HG03354 (cell line): ENCODE measurements at regions not wholly inside any gene's neighbourhood (a gene's known extent, or its start where the extent isn't known, plus 50 kb on each side); places are given as distances from the start of the nearest gene placed in this dataset.
"Not testable (repeated sequence)": the region's sequence is repeated elsewhere in the genome, so short reads cannot be mapped to it uniquely, and the experiment has no call there.

Experiments
- ATAC-seq: cut with Tn5 transposase; IDR thresholded peaks from one replicate; pipeline ENCODE4 v1.9.1; 2021; ENCODE audit warnings: mild to moderate bottlenecking; ENCODE audit not compliant: unreplicated experiment, poor library complexity, severe bottlenecking

DNA sequence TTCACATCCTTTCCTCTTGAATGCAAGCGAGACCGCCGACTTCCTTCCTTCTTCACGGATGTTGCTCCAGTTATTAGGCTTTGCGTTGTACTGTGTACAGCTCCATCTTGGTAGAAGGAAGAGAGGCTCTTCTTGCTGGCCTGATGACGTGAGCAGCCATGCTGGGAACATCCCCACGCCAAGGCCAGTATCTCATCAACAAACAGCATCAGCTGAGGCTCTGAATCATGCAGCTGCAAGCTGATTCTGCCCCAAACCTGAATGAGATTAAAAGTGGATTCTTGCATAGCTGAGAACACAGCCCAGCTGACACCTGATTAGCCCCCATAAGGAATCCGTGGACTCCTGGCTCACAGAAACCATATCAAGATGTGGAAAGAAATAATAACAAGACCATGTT is 809.6 kb downstream of the EFNB2 start:
- no peak for ATAC-seq

DNA sequence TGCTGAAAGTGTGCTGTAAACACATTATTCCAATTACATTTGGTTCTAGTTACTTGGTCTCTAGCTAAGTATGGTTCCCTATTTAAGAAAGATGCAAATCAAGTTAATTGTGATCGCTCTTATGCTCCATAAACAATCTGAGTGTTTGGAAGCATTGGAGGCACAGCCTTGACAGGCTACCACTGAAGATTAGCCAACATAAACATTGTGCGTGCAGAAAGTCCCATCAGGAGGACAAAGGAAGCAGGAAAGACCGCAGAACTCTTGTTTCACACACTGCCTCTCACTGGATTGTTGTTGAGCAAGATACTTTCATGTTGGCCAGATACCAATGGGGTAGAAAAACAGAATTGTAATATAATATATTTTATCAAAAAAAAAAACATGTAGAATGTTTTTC is 814.4 kb downstream of the EFNB2 start:
- no peak for ATAC-seq

DNA sequence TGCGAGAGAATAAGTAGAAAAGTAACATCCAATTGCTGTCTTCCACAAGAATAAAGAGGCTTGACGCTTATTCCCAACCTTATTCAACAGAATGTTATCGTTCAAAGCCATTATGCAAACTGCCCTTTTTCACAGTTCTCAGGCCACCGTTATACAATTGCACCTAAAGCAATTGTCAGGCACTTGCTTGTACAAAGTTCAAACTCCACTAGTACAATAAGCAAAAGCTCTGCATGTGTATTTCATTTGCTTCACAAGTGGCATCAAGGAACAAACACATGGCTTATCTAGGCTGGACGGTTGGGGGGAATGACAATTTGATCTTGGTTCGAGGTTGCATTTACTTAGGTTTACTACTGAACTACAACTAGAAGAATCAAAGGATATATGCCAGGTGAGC is 815.6 kb downstream of the EFNB2 start:
- ATAC-seq: no peak

DNA sequence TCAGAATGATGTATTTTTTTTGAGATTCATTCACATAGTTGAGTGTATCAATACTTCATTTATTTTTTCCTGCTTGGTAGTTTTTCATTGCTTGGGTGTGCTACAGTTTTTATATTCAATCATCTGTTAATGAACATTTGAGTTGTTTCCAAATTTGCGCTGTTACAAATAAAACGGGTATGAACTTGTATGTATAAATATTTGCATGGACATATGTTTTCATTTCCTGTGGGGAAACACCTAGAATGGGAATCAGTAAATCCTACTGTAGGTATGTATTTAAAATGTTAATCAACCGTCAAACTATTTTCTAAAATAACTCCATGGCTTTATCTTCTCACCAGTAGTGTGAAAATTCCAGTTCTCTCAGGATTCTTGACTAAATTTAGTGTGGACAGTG is 826.3 kb downstream of the EFNB2 start:
- ATAC-seq: no peak

DNA sequence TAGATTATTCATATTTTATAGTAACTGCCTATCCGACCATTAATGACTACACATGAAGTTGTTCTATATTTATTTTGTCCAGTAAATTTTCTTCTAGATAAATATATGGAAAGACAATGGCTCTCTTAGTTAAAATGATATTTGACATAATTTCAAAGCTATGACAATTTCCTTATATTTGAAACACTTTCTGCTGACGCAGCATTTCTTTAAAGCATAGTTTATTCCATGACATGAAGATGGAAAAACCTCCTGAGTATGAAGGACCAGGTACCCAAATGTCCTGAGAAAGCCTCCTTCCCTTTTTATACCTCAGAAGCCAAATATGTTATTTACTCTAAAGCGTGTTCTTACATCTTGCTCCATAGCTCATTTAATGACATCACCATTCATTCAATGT is 831.6 kb downstream of the EFNB2 start:
- no peak for ATAC-seq

DNA sequence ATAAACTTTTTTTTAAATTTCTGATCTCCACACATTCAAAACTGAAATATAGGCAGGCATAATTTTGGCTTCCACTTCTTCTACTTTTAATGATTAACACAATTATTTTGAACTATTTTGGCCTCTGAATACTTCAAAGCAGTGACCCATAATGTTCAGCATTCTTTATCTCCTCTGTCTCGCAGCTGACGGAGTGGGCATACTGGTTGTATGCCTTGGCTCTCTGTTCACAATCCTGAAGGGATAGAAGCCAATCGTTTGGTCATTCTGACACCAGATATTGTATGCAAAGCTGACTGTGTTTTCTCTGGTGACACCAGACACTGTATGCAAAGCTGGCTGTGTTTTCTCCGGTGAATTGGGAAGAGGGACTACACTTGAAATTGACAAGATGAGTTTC is 833.0 kb downstream of the EFNB2 start:
- ATAC-seq: no peak

DNA sequence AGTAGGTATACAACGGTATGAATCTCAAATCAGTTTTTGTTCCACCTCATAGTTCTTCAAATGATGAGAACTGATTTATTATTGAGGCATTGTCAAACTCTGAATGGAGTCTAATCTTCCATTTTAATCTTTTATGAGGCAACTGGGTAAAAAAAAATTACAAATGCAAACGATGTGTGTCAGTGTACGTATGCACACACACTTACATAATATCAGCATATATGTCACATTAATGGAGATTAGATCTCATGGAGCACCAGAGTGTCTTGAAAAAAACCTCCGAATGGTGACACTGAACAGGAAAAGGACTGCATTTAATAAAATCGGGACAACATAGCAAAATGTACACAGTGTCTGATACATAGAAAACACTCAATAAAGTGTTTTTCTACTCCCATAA is 842.7 kb downstream of the EFNB2 start:
- no peak for ATAC-seq

DNA sequence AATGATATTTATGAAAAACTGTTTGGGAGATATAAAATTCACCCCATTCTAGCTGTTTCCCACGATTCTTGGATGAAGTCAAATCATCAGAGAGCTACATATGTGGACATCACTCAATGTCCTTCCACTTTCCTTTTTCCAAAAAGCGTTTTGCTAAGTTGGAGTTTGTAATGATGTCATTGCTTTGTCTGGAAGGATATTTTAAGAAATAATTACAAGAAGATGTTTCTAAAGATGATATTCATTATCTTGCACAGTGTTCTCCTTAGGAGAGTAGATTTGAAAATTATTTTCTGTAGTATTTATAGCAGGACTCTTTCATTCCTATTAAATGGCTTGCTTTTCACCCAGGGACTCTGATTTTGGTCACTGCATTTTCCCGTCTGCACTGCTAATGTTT is 851.2 kb downstream of the EFNB2 start:
- ATAC-seq: no peak

DNA sequence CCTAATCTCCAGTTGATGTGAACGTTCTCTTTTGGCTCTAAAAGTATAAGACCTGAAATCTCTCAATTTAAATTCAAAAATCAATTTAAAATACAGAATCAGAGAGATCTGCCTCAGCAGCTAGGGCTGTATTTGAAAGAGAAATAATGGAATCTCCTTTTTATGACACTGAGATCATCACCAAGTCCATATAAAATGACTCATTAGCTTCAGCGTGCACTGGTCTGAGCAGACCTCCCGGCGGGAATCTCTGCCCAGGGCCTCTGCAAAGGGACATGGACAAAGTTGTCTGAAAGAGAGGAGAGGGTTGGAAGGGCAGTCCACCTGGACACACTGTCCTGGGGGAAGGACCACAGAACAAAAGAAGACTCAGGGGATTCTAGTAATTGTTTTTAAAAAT is 855.6 kb downstream of the EFNB2 start:
- ATAC-seq: no peak

DNA sequence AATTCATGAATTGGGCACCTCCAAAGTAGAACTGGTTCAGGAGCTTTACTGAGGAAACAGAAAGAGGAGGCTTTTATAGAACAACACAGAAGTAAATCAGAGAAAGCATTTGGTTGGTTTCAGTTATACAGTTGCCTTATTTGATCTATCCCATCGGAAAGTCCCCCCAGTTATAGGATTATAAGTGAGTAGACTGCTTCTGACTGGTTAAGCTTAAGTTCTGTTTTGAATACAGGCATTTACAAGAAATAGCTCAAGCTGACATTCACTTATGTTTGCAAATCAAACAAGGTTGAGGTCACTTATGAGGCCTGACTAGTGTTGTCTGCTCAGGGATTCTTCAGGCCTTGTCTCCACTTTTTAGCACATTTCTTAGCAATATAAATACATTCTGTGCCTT is 857.4 kb downstream of the EFNB2 start:
- no peak for ATAC-seq

DNA sequence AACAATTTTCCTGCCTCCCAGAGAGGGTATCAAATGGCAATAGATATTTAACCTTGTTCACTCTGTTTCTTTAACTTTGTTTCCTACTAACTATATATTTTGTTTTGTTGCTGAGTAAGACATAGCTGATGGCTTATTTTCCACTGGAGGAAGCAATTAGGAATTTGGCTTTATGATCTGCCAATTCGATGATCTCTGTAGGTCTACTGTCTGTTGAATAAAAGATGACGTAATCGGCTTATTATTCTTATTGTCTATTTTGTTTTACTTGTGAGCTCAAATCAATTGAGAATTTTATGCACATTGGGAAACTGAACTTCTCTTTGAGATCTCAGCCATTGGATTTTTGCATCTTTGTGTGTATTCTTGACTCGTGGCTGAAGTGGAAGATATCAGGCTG is 862.6 kb downstream of the EFNB2 start:
- no peak for ATAC-seq

DNA sequence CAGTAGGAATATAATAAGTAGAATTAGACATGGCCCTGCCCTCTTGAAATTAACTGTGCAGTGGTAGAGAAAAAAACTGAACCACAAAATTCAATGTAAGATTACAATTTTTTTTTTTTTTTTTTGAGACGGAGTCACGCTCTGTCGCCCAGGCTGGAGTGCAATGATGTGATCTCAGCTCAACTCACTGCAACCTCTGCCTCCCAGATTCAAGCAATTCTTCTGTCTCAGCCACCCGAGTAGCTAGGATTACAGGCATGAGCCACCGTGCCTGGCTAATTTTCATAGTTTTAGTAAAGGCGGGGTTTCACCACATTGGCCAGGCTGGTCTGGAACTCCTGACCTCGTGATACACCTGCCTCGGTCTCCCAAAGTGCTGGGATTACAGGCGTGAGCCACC is 864.3 kb downstream of the EFNB2 start:
- not testable (repeated sequence) for ATAC-seq

DNA sequence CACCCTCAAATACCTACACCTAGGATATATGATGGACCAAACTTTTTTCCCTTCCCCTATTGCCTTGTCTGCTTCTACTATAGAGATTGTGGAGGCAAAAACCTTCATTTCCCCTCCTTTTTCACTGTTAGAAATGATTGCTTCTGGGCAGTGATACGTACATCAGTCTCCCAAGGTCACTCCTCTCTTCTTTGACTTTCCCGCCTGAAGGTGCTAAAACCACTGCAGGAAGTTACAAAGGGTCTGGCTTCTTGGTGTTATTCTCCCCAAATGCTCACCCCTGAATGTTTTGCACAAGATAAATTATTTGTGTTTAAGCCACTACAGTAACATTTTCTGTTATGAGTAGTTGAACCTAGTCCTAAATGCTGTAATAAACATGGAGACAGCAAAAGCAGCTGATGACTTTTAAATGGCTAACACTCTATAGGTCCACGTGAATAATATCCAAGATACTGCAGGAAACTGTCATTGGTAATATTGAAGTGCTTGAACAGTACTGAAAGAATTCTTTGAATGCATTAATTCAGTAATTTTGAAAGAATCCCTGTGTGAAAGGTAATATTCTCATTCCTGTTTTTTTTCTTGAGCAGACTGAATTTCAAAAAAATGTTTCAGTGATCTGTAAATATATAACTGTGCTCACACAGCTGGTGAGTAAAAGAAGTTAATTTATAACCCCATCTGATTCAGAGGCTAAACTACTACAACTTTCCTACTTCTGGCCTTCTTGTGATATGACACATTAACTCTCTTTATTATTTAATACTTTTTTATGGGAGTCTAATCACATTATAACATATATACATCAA is 865.1 kb downstream of the EFNB2 start:
- ATAC-seq: no peak

DNA sequence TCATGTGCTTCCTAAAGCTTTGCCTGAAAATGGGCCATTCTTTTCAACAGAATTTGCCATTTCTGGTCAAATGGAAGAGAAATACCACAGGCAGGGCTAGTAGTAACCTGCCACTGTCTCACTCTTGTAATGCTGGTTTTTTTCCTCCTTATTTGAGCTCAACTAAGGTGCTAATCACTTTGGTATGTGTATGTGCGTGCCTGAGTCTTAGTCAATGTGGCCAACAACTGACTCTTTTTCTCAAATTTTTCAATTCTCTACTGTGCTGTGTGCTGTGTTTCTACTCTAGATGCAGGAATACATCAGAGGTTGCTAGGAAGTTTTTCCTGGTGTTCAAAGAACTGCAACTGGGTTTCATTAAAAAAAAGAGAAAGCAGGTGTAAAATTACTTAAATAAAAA is 870.2 kb downstream of the EFNB2 start:
- ATAC-seq: no peak

DNA sequence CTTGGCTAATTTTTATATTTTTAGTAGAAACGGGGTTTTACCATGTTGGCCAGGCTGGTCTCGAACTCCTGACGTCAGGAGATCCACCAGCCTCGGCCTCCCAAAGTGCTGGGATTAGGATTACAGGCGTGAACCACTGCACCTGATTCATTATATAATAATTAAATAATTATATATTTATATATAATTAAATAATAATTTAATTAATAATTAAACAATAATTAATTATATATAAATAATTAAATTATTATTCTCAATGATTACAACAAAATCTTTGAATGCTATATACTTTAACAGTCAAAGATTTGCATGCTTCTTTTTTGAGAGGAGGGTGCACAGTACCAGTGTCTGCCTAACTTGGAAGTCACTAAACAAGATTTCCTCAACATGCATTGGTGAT is 872.3 kb downstream of the EFNB2 start:
- no peak for ATAC-seq

DNA sequence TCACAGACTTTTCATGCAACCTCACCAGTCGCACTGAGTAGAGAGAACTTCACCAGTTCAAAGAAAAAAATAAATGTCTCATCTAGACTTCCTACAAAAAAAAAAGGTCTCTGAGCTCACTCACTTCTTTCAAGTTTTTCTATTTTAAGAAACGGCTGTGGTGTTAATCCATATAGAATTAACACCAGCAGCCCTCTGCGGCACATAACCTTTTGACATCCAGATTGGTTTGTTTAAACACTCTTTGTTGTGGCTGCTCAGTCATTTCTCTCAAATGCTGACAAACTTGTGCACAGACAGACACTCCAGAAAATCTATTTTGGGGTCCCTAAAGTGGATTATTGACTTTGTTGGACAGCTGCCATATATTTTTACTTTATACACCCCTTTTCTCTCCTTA is 874.9 kb downstream of the EFNB2 start:
- ATAC-seq: no peak

DNA sequence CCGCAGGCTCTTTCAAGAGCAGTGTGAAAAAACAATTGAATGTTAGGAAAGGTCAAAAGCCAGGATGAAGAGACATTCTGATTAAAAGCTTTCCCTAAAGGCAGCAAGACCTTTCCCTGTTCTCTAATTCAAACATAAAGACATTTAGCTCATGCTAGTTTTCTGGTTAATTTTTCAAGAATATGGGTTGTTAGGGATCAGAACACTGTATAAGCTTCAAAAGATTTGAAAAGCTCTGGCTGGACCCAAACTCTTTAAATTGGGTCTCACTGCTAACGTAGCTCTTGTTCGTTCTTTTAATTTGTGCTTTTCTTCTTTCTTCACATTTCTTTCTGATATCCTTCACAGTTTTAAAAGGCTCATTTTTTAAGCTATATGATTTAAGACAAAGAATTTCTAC is 877.0 kb downstream of the EFNB2 start:
- ATAC-seq: no peak

DNA sequence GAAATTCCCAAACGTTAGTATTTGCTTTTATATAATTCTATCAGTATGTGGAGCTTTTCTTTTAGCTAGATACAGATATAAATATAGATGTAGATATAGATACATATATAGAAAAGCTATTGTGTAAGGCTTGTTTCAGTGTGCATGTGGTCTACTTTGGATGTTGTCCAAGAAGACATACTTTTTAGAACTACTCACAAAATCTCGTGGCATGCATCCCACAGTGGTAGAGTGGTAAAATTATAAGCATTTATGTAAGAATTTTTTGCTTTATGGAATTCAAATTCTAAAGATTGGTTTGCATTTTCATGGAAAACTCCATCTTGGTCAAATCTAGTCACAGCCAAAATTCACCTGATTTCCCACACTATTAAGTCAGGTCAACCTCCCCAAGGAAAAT is 880.4 kb downstream of the EFNB2 start:
- ATAC-seq: no peak

DNA sequence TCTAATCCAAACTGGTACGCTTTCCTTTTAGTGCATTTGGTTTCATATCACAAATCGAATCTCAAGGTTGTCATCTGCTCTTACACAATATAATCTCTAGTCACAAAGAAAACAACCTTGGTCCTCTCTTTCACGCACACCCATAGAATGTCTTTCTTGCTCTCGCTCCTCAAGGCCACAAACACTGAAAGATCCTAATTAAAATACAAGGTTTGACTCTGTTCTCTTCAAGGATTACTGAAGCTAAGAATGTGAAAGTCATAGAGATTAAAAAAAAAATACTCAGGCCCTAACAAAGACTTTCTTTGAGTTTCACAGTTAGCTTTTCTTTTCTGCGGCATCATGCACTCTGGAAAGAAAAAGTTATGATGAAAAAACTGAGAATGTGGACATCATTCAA is 891.5 kb downstream of the EFNB2 start:
- ATAC-seq: no peak

DNA sequence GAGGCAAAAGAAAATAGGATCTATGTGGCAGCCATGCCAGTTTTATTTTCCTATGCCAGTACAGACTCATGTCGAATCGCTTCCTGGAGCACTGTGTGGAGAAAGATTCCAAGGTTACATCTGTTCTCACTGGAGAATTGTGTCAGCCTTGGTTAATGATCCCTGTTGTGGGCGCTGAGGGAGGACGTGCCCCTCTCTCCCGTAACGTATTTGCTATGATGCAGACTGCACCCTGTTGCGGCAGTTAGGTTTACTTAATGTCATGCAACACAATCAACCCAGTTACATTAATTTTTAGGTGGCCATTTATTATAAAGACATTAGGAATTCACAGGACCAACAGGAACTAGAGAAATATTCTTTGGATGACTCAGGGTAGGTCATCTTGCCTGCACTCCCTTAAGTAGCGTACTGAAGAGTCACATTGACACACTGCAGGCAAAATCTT is 892.9 kb downstream of the EFNB2 start:
- no peak for ATAC-seq

DNA sequence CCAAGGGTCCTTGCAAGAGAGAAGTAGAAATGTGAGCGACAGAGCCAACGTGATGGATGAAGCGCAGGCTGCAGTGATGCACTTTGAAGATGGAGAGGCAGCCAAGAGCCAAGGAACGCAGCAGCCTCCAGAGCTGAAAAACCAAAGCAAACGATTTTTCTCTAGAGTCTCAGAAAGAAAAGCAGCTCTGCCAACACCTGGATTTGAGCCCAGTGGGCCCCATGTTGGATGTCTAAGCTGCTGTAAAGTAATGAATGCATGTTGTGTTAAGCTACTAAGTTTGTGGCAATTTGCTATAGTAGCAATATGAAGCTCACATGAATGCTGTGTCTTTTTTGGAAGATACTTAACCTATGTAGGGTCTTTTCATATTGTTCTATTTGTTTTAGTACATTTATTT is 894.3 kb downstream of the EFNB2 start:
- no peak for ATAC-seq

DNA sequence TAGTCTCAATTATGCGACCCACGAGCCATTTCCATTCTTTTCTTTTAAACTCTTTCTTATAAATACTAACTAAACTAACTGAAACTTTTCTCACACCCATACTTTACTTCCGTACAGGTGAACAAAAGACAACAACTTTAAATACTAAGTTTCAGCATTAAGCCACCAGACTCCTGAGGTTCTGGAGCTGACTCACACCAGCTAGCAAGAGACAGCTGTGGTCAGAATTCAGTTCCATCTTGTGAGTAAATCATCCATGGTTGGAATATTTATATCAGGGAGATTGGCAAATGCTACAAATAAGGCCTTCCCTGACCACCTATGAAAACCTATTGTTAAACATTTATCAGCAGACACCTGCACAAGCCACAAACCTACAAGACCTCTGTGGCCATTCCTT is 897.0 kb downstream of the EFNB2 start:
- no peak for ATAC-seq
